ENCODE measurements at regions not wholly inside any gene's neighbourhood (a gene's known extent, or its start where the extent isn't known, plus 50 kb on each side); places are given as distances from the start of the nearest gene placed in this dataset.

DNA sequence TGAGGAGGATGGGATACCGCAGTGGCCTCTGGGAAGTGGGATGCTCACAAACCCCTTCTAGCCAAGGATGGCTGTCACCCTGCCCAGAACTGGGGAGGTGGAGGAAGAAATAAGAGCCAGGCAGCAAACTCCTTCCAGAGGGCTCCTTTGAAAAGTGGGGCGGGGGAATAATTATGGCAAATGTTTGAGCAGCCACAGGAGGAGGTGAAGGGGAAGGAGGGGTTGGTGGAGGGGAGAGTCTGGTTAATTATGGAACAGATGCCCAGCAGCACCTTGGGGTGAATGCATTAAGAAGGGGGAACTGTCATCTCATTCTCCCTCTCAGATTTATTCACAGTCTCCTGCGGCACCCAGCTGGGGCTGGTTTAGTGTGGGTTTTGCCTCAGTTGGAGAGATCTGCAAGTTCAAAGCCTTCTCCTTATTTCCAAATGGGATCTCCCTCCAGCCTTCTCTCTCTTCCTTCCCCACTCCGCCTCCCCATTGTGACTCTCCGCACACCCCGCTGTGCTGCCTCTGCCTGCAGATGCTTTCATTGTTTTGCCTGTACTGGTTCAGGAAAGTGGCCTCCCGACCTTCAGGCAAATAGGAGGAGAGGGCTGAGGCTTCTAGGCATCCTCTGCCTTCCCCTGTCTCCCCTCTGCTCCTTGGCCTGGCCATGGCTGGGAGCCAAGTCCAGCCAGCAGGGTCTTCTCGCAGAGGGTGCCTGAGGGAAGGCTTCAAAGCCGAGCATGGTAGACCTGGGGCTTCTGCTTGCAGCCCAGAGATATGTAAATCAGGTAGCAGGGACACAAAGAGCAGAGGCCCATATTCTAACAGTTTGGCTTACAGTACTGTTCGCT is 457.2 kb upstream of the MEX3C start:
- DNase-seq = no peak

DNA sequence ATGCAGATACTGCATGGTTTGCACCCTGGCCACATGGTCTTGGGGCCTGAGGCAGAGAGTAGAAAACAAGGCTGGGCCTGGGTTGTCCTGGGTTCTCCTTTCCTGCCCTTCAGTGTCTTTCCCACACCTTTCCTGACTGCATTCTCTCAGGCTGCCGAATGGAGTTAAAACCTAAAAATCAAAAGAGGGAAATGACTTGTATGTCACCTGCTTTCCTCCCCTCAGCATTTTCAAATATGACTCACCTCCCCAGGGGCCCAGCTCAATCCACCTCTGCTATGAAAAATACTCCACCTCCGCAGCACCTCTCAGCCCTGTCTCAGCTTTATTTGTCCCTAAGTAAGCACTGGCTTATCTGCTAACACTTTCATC is 457.8 kb upstream of the MEX3C start:
- no peak for DNase-seq

DNA sequence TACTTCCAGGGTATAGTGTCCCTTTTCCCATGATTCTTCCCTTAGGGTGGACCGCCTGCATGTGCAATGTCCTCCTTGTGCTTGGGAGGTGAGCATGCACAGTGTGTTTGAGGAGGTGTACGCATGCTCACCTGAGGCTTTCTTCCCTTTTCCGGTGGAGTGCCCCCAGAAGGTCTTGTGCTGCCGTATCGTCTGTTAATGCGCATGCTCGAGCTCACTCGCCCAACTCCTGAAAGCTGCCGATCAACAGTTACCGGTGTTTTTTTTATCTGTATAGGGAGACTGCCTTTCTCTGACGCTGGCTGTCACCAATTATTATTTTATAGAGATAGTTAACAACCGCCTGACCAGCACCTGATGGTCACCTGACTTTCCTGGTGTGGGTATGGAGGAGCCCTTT is 458.8 kb upstream of the MEX3C start:
- no peak for DNase-seq

DNA sequence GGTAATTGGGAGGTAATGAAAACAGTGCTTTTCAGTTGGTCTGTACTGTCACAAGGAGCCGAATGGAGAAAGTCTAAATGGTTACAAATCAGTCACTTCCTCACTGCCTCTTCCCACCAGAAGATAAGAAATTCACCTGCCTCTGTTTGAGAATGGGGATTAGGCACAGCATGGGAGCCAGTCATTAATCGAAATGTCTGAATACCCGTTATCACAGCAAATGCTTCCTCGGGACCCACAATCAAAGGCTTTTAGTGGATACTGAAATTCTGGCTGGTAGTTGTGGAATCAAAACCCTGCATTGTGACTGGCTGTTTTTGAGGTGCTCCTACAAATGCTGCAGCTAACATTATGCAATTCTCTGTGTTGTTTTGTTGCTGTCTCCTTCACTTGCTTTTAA is 461.0 kb upstream of the MEX3C start:
- DNase-seq = no peak

DNA sequence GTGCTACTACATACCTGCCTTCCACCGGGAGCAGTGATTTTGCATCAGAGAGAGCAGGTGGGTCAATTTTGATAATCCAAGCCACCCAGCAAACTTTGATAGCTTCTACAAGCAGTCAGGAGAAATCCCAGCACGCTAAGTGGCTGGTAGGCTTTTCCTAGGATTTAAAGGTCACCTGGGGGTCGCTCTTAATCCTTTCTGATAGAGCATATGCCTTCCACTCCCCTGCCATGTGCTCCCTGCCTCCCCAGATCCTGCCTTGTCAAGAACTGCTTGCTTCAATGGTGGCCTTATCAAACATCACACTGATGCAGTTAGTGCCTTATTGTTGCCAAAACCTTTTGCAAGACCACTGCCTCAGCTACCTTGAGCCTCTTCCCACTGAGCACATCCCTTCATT is 462.3 kb upstream of the MEX3C start:
- DNase-seq = no peak

DNA sequence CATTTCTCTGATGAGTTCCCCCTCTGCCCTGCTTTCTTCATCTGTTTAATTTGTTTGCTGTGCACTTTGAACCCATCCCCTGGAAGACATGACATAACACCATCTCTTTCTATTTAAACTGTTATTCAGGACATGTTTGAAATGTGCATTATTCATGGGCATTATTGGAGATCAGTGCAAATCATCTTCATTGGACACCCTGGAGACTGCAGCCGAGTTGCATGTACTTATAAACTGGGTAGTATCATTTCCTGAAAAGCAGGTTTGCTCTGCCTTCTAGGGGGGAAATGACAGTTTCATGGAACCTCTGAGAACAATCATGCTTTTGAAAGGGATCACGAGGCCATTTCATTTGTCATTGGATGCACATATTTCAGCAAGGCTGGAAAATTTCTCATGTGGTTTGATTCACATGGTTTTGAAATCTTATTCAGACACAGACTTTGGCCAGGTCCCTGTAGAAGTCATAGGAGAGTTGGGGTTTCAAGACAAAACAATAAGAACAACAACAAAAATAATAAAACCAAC is 462.8 kb upstream of the MEX3C start:
- no peak for DNase-seq

DNA sequence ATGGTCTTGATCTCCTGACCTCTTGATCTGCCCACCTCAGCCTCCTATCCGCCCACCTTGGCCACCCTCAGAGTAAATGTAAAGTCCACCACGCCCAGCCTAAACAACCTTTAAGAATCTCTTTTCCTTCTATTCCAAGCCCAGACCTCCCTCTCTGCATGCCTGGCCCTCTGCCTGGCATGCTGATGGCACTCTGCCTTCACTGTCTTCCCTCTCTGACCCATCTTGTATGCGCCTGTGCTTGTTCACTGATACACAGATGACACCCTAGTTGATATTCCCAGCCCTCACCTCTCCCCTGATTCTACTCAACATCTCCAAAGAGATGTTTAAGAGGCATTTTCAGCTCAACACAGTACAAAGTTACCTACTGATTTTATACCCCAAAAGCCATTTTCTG is 466.8 kb upstream of the MEX3C start:
- DNase-seq = no peak

DNA sequence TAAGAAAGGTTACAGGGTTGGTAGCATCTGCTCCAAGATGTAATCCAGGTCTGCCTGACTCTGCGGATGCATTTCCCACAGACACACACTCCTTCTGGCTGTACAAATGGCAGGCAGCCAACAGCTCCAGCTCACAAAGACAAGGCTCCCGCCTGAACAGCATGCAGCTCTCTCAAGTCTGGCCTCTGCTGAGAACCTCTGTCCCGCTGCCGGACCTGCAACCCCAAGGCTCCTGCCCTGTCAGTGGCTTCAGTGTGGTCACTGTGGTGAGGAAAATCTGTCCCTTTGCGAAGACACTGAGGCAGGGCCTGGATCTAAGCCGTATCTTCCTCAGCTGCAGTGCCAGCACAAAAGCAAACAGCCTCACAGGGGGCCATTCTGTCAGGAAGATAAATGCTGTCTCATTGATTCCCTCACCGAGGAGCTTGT is 469.3 kb upstream of the MEX3C start:
- no peak for DNase-seq

DNA sequence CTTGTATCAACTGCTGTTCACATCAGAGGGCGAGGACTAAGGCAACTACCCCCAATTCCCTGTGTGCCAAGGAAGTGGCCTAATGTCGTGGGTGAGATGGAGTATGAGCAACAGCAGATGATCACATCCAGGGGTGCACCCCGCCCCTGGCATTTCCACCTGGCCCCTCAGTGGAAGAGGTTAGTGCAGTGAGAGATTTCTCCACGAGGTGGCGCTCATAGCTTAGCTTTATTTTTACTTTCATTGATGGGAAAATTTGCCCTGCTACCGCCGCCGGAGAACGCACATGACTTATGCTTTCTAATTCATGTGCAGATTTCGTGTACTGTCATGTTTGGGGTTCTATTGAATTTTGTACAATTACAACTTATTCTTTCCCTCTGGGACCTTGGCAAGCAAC is 470.6 kb upstream of the MEX3C start:
- DNase-seq = peak; percentile 0

DNA sequence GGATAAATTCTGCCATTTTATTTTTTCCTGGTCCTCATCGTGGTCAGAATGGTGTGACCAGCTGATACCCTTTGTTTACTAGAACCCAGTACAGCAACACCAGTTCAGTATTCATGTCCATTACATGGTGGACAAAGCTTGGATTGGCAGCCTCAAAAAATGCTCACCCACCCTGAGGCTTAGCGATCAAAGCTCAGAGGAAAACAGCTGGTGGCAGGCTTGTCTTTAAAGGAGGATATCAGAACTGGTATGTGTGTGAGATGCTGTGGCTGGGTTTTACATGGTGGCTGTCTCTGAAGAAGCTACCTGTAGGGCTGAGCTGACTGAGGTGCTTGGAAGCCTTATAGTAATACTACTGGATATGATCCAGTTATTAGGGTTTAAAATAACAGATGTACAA is 471.1 kb upstream of the MEX3C start:
- DNase-seq = no peak

DNA sequence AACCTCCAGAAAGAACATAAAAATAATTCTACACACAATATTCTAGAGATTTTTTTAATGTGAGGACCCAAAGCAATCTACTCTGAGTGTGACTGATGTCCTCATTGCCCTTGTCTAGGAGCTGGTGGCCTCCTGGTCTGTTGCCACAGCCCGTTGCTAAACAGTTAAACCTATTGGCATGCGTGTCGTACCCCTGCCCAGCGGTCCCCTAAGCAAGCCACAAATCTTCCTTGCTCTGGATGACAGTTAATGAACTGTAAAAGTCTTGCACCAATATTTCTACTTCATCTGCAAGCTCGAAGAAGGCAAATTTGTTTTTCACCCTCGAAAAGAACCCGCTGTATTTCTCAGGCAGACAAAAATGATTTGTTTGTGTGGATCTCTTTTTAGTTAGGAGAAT is 489.1 kb upstream of the MEX3C start:
- DNase-seq = no peak

DNA sequence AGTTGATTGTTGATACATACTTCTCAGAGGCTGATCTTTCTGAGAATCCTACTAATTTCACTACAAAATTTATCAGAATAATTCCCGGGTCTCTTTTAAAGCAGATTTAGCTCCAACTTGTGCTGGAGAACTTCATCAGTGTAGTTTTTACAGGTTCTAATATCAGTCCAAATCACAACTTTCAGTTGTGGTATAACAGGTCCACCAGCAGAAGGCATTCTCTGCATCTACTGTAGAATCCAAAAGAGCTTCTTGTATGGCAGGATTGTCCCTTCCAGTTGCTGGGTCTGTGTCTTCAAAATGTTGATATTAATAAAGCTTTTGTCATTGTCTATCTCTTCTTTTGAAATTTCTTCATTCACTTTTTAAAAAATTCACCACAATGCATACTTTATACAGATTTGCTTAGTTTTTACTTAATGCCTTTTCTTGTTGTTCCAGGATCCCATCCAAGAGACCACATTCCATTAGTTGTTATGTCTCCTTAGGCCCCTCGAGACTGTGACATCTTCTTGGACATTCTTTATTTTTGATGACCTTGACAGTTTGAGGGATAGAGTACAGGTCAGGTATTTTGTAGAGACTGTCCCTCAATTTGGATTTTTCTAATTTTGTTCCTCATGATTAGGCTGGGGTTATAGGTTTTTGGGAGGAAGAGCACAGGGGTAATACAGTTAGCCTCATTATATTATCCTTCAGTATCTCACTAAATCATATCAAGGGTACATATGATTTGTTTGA is 490.5 kb upstream of the MEX3C start:
- DNase-seq = no peak

DNA sequence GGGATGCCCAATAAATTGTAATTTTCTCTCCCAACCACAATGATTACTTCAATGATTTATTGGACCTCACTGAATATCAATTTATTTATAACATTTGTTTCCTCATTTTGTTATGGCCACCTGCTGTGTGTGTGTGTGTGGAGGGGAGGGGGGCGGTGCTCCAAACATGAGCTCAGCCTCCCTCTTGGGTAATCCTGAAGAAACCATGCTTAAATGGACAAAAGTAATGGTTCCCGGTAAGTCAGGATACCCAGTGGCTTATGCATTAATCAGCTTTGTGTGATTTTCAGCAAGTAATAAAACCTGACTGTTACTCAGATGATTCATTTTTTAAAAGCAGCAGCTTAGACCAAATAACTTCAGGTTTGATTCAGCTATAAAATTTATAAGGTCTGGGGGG is 495.1 kb upstream of the MEX3C start:
- no peak for DNase-seq

DNA sequence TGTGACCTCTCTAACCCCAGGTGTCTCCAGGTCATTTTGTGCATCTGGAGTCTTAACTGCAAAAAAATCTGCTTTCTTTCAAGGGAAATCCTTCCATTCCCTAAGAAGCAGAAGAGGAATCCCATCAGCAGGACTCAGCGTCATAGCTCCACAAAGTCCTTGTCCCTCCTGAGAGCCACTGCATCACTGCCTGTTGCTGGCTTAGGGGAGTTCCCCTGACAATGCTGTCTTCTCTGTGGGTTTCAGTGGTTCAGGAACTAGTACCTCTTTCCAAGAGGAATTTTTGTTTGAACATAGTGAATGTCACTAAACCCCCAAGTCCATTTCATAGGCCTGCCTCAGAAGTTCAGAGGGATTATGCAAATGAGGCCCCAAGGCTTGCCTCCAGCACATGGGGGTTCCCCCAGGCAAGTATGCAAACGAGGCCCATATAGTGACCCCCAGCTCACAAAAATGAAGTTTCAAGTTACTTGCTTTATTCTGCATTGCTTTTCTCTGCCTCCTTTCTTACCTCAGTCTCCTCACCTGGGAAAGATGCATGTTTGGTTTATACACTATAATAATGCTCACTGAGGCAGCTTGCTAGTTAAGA is 513.9 kb upstream of the MEX3C start:
- no peak for DNase-seq

DNA sequence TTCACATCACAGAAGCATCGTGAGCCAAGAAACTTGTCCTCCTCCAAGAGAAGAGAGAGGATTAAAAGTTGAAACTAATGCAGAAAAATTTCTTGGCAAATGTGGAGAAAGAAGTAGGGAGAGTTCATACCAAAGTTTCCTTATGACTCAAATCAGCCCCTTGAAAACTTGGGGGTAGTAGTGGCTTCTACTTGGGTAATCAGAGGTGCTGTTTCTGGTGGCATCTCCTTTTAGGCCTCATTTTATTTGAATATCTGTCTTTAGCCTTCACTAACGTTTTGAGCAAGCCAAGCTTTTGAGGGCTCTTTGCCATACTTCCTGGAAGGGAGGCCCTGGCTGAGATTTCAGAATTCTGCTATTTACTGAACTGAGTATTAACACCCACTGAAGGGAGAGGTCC is 515.3 kb upstream of the MEX3C start:
- DNase-seq = no peak

DNA sequence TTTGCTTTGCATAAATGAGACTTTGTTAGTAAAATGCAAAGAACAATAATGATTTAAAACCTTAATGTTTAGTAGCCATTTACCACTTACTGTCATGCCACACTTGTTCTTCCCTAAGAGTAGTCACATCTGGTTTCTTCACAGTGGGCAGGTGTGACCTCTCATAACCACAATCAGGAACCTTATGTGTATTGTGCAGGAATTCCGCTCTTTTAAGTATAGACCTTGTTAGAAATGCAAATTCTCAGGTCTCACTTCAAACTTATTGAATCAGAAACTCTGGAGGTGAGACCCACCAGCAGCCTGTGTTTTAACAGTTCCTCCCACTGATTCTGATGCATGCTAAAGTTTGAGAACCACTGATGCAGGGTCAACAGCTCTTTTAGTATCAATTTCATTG is 518.8 kb upstream of the MEX3C start:
- no peak for DNase-seq

DNA sequence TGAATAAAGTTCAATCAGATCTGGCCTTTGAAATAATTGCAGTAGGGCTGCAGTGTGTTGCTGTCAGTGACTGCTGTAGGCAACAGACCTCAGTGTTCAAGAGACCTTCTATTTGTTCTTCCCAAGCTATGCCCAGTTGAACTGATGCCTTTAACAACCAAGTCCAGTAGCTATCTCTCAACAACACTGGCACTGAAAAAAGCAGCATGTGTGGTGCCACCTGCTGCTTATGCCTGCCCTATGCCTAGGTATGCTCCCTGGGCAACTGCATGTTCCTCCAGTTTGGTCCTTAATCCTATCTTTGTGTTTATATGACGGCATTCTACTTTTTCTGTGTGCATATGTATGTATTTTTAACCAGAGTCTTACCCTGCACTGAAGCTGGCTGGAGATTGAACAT is 523.9 kb upstream of the MEX3C start:
- no peak for DNase-seq

DNA sequence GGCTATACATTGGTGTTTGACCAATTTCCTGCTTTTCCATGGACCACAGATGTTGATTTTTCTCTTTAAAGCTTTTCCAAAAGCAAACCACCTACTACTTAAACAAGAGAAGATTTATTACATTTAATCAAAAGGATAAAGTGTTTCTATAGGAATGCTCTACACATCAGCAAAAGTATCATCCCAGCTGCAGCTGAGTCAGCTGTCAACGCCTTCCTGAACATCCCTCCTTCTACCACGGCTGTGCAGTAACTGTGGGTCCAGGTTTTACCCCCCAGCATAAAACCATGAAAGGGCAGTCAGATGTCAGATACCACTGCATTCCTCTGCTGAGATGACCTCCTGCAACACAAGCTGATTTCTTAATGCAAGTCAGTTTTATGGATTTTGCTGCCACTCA is 524.5 kb upstream of the MEX3C start:
- DNase-seq = no peak

DNA sequence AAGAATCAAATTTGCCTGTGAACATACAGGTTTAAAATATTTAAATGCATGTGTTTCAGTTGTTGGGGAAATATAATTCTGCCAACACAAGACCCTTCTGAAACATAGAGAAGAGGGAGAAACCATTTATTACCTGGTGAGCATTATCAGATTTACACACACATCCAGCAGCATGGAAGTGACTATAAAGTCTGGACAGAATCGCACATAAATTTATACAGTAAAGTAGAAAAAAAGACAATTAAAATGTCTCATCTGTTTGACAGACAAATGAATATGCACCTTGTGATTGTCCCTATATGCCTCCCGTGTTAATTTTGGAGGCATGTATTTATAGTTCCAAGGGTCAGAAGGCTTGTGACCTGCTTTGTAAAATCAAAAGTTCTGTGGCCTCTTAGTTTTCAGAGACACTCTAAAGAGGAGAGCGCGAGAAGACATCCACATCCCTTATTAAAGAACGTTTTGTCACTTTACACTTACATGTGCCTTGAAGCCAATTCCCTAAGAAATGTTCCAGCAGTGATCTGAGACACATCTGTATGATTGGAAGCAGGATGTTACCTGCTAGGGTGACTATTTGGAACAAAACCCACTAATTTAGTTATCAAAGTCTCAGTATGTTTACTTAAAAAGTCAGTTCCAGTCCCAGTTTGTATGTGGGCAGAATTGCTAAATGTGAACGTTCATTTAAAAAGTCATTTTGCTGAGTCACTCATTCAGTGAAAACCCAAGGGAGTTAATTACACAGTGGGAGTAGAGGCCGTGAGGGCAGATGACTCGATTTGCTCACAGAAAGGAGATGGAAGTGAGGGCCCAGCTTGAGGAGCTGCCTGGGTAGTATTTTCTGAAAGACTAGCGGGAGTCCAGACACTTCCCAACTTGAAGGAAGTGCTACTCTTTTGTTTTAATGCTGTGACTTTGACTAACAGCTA is 527.6 kb upstream of the MEX3C start:
- DNase-seq = no peak

DNA sequence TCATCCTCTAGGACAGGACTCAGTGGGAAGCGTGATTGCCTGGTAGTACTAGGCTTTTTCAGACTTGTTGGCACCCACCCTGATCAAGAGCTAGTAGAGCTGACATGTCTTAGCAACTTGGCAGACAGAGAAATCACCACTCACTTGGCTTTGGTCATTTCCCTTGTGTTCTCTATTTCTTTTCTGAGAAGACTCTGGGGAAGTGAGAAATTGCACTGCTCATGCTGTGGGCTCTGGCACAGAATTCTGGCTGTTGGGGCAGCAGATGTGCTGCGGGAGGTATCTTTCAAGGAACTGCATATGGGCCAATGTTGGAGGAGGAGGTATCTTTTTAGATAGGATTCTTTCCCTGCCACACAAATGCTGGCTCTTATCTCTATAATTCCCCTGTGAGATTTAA is 529.1 kb upstream of the MEX3C start:
- no peak for DNase-seq

DNA sequence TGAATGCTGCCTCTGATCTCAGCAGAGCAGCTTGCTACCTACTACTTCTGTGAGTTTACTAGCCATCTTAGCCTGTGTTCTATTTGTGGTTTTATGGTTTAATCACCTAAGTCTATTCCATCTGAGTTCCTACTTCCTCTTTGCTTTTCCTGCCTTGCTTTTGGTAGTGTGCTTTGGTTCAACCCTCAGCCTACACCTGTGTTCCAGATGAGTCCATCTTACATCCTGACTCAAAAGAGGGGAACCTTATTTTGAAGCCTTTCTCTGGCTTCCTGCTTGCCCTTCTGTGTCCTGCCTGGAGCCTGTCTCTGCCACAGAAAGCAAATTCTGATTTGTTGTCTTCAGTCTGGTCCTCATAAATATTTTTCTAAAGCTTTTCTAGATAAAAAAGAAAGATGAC is 530.3 kb upstream of the MEX3C start:
- no peak for DNase-seq

DNA sequence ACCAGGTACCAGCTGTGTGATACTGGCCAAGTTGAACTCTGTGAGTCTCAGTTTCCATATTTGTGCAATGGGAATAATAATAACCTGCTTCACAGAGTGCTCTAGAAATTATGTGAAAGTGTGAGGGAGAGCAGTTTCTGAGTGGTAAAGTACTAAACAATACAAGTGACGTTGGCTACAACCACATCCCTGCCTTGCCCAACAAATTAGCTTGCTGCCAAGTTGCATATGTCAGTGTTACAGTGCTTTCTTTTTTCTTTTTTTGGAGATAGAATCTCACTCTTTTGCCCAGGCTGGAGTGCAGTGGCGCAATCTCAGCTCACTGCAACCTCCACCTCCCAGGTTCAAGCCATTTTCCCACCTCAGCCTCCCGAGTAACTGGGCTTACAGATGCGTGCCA is 533.6 kb upstream of the MEX3C start:
- DNase-seq = no peak

DNA sequence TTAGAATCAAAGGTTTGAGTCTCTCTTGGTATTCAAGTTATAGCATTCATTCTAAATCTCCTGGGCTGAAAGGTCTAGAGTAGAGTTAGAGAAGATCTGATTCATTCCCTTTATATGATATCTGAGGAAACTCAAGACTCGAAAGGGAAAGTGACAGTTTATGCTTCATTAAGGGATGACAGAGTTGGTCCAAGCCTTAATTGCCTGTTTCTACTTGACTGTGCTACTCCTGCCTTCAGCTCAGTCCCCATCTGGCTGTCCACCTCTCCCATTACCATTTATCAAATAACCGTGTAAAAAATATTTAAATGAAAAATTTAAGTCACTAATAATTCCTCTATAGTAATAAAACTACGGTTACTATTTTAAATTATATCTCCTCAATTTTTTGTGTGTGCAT is 537.1 kb upstream of the MEX3C start:
- DNase-seq = no peak
